GM21367 (cell line): ENCODE measurements at regions not wholly inside any gene's neighbourhood (a gene's known extent, or its start where the extent isn't known, plus 50 kb on each side); places are given as distances from the start of the nearest gene placed in this dataset.

Experiments
- ATAC-seq: cut with Tn5 transposase; IDR thresholded peaks from one replicate; pipeline ENCODE4 v1.9.1; 2021; ENCODE audit not compliant: unreplicated experiment

GRCh38 chr10:36704124-36704523 is 421.3 kb upstream of the ANKRD30A start:
- no peak for ATAC-seq

DNA sequence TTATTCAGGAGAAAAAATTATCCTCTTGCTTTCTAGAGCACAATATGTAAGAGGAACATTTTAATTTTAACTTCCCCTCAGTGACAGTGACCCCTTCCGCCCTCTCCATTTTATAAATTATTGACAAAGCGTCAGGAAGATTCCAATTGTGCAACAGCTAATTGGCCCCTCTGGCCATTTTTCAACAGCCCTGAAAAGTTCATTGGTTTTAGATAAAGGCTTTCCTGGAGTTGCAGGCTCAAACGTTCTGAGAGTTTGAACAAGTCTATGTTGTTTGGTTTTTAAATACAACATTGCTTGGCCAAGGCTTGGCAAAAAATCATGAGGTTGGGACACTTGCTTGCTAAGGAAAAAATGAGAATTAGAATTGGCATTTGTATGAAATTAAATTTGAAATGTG is 422.2 kb upstream of the ANKRD30A start:
- no peak for ATAC-seq

DNA sequence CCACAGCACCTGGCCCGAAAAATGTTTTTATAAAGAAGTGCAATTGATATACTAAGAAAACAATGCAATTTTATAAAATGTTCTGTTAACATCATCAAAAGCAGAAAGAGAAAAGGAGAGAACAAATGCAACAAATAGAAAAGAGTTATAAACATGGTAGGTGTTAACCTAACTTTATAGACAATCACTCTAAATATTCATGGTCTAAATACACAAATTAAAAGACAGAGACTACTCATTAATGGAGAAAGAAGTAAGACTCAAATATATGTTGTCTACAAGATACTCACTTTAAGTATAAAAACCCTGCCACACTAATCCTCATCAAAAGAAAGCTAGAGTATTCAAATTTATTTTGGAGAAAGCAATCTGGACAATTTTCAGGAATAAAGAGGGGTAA is 425.3 kb upstream of the ANKRD30A start:
- ATAC-seq: no peak

DNA sequence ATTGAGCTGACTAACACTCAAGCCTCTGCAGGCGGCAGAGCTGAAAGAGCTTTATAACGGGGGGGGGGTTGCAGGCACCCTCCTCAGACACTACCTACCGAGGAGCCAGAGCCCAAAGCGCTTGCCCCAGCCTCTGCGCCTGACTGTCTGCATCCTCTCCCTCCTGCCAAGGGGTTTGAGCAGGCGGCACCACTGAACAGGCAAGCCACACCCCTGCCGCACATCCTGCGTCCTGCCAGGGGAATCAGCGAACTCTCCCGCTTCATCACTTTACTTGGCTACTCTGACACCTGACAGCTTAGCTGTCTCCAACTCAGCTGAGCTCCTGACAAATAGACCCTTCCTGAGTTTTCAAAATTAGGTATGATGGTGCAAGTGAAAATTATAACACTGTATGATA is 432.6 kb upstream of the ANKRD30A start:
- ATAC-seq: no peak

GRCh38 chr10:36688717-36689116 is 436.7 kb upstream of the ANKRD30A start:
- no peak for ATAC-seq

- ATAC-seq: no peak
These were observed 442.0 kb upstream of the ANKRD30A start for GRCh38 chr10:36683421-36683820.

DNA sequence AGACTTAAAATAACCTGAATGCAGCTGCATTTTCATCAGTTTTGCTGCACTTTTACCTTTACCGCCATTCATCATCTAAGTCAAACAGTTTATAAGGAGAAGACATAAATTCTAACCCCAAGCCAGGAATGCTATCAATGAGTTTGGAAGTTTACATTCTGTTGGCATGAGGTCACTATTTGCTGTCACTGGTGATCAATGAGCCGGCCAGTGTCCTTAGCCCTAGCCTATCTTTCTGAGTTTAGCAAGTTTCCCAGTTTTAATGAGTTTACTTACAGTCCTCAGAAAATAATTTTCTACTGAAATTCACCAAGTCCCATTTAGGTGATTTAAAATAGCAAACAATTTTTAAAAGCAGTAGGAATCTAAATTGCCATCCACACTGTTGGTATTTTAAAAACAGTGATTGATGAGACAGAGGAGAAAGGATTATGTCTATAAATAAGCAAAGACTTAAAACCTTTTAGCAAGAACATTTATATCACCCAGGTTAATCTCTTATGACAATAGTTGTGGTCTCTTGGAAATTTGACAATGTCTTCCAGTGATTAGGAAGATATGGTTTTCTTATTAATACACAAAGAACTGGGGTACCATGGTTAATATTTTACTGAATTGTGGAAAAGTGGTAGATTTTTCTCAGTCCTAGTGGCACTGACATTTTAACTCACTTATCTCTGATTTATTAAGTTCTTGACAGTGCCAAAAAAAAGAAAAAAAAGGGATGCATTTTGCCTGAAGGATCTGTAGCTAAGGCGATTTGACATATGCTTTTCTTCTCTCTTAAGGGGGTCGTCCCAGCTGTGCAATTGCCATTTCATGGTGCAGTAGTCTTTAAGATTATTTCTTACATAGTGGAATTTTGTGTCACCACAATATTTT is 443.4 kb upstream of the ANKRD30A start:
- ATAC-seq: no peak

DNA sequence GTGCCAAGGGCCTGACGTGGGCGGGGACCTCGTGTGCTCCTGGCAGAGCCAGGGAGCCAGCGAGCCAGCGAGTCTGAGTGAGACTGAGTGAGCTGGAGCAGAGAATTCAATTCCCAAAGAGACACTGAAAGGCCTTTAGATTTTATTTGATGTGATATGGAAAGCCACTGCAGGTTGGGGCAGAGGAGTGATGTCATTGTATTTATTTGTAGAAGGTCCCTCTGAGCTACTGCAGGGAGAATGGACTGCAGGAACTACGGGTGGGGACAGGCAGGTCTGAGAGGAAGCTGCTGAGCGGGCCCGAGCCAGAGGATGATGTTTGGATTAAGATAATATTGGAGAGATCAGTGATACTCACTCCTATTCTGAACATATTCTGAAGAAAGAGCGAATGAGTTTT is 445.8 kb upstream of the ANKRD30A start:
- no peak for ATAC-seq

GRCh38 chr10:36677431-36677768 is 448.0 kb upstream of the ANKRD30A start:
- no peak for ATAC-seq

GRCh38 chr10:36676756-36677430 is 448.5 kb upstream of the ANKRD30A start:
- no peak for ATAC-seq

- ATAC-seq: no peak
These were observed 449.1 kb upstream of the ANKRD30A start for GRCh38 chr10:36676321-36676720.

DNA sequence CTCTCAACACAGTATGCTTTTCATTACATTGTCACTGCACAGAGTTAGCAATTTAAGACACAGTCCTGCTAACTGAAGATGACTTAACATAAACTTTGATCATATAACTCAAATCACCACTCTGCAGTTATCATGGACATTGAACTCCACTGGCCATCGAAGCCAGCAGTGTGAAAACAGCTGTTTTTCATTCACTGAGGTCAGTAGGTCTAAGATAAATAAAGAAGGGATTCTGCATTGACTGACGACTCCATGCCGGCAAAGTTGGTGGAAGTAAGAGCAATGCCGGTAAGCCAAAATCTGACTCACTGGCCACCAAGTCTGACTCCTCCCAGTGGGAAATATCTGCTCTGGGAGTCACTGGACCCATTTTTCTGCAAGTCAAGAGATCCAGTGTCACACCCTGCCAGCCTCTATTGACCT is 449.9 kb upstream of the ANKRD30A start:
- ATAC-seq: no peak

DNA sequence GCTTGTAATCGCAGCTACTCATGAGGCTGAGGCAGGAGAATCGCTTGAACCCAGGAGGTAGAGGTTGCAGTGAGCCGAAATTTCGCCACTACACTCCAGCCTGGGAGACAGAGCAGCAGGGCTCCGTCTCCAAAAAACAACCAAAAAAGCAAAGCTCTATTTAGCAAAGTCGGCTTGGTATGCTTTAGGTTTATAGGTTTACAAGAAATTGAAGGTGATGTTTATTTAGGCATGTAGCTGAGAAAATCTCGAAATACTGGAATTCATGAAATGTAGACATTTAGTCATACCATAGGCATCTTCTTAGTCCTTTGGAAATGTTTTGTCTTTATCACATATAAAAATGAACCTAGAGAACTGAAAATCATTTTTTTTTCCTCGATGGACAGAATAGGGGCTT is 453.8 kb upstream of the ANKRD30A start:
- no peak for ATAC-seq

DNA sequence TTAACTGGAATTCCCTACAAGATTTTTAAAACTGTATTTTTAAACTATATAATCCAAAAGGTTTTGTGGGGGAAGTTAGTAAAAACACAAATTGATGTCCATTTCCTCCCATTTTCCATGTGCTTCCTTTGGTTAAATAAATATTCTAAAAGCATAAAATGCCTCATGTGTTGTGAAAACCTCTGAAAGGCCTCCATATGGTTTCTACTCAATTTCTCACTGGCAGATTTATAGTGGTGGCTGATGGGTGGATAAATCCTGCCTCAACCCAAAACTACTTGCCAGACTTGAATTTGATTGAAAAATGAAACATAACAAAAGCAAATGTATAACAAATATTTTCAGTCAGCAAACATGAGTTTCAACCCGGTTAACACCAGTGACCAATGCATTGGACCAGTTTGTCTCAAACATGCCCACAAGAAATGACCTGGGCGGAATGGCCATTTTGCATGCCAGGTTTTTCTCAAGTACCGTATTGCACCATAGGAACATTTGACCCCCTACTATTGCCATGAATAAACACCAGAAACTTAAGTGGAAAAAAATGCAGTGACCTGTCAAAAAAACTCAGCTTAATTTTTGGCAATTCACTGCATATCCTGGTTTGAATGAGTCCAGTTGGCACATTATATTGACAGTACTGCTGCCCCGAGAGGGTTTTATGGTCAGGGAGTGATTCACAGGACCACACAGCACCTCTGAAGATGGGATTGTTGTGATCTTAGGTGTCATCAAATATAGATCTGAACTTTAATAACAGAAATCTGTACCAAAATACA is 454.6 kb upstream of the ANKRD30A start:
- ATAC-seq: no peak

DNA sequence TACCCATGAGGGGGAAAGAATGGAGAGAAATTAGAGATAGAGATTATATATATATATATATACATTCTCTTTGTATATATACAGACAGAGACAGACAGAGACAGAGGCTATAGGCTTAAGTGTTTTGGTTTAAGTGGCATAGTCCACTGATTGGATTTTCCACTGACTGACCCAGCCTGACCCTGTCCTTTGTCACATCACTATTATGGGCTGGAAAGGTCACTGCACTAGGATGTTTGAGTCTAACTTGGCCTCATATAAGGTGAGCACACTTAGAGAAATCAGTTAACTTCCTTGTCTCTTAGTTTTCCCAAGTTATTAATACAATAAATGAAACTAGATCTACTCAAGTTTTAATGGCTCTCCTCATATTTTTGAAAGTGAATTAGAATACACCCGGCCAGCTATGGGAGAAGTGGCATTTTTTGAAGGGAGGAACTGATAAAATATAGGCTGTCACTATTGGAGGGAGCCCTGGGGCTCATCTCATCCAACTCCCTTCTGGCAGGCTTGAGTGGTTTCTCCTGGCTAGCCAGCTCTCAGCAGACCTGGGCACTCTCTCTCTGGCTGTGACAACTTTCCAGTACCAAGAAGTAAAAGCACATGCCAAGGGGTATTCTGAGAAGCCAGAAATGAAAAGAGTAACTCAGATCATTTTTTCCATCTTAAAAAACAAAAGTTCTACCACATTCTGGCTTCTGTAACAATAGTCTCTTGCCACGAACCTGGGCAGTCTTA is 455.6 kb upstream of the ANKRD30A start:
- no peak for ATAC-seq

DNA sequence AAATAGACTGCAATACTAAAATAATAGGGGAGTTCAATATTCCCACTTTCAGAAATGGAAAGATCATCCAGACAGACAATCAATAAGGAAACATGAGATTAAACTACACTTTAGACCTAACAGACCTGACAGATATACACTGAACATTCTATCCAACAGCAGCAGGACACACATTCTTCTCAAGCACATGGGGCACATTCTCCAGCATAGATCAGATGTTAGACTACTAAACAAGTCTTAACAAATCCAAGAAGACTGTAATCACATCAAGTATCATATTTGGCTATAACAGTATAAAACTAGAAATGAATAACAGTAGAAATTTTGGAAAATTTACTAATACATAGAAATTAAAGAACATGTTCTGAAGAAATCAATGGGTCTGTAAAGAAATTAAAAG is 458.9 kb upstream of the ANKRD30A start:
- ATAC-seq: no peak

DNA sequence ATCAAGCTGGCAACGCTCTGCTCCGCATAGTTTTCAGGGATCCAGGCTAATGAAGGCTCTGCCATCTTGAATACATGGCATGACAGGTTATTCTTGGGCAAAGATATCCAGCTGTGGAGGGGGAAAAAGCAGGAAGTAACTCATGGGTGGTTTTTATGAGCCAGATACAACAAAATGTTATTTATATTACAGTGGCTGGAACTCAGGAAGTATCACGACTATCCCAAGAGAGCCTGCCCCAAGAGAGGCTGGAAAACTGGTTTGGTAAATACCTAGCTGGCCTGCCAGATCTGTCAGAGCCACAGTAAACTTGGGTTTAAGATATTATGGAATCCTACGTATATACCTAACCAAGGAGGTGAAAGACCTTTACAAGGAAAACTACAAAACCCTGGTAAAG is 462.8 kb upstream of the ANKRD30A start:
- no peak for ATAC-seq

GRCh38 chr10:36650274-36650673 is 475.1 kb upstream of the ANKRD30A start:
- no peak for ATAC-seq

DNA sequence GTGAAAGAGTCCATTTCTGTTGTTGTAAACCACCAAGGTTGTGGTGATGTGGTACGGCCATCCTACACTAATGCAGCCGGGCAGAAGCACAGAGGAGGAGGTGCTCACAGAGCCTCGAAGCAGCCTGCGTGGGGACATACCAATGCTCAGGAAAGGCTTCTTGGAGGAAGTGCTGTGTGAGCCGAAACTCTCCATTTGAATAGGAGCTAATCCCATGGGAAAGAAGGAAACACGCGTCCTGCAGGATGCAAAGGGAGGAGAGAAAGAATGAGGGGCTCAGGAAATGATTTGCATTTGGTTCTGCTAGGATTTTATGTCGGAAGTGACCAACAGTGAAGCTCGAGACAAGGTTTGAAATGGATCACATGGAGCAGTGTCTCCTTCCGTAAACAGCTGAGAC is 477.9 kb upstream of the ANKRD30A start:
- ATAC-seq: no peak

GRCh38 chr10:36640626-36641025 is 484.8 kb upstream of the ANKRD30A start:
- ATAC-seq: no peak
